ENCODE measurements at regions not wholly inside any gene's neighbourhood (a gene's known extent, or its start where the extent isn't known, plus 50 kb on each side); places are given as distances from the start of the nearest gene placed in this dataset.

- Mint-ChIP-seq H3K36me3 (peaks cover 9% of the 10 kb centered on the region; the same call in 1 of the 2 replicates), H3K4me3 (no peak overlapping the region), H3K27ac (peak overlapping the region; percentile 78), H3K27me3 (ENCODE audit: low read depth) (no peaks in the 10 kb centered on the region), H3K4me1 (peaks cover 31% of the 10 kb centered on the region), H3K9me3 (peaks cover 8% of the 10 kb centered on the region)
- no peak for ATAC-seq
- POLR2A ChIA-PET, result no interaction called here
- CTCF ChIA-PET, result no interaction called here
- DNase-seq (ENCODE audit: low spot score), result no peak
- TF ChIP-seq ZNF425 (CRISPR knock-in tag; conservative IDR thresholded peaks at IDR 0.05), result no peak
- no peak for TF ChIP-seq E2F4 (CRISPR knock-in tag; IDR thresholded peaks at IDR 0.05; ENCODE audit: borderline replicate concordance, low read depth)
- no peak for TF ChIP-seq E2F5 (CRISPR knock-in tag; IDR thresholded peaks at IDR 0.05)
- TF ChIP-seq OVOL2 (CRISPR knock-in tag; IDR thresholded peaks at IDR 0.05; ENCODE audit: borderline replicate concordance), result no peak
- no peak for TF ChIP-seq ZMAT4 (CRISPR knock-in tag; IDR thresholded peaks at IDR 0.05)
- no peak for TF ChIP-seq NR2C2 (CRISPR knock-in tag; IDR thresholded peaks at IDR 0.05)
- TF ChIP-seq FOXP1 (CRISPR knock-in tag; IDR thresholded peaks at IDR 0.05; ENCODE audit: borderline replicate concordance), result no peak
- TF ChIP-seq FOXJ3 (CRISPR knock-in tag; IDR thresholded peaks at IDR 0.05; ENCODE audit: borderline replicate concordance), result no peak
- TF ChIP-seq MLX (CRISPR knock-in tag; IDR thresholded peaks at IDR 0.05), result no peak
- TF ChIP-seq TCF7 (CRISPR knock-in tag; IDR thresholded peaks at IDR 0.05; ENCODE audit: low read depth), result no peak
- no peak for TF ChIP-seq ESRRA (CRISPR knock-in tag; IDR thresholded peaks at IDR 0.05; ENCODE audit: borderline replicate concordance)
- no peak for TF ChIP-seq JAZF1 (CRISPR knock-in tag; IDR thresholded peaks at IDR 0.05)
- no peak for TF ChIP-seq HMGXB4 (CRISPR knock-in tag; IDR thresholded peaks at IDR 0.05)
- TF ChIP-seq SOX15 (CRISPR knock-in tag; IDR thresholded peaks at IDR 0.05), result no peak
- TF ChIP-seq GTF2I (CRISPR knock-in tag; conservative IDR thresholded peaks at IDR 0.05), result no peak
- no peak for TF ChIP-seq ATF6 (CRISPR knock-in tag; IDR thresholded peaks at IDR 0.05)
- TF ChIP-seq TEAD4 (CRISPR knock-in tag; IDR thresholded peaks at IDR 0.05), result no peak
- TF ChIP-seq ATF1 (CRISPR knock-in tag; IDR thresholded peaks at IDR 0.05), result no peak
- TF ChIP-seq CTCF (IDR thresholded peaks at IDR 0.05), result no peak
Measured at GRCh38 chr6:144411531-144412165, 126.5 kb downstream of the UTRN start.

All from WTC11 (cell line).